Prostate gland (tissue), 2 donors: ENCODE measurements at regions not wholly inside any gene's neighbourhood (a gene's known extent, or its start where the extent isn't known, plus 50 kb on each side); places are given as distances from the start of the nearest gene placed in this dataset.

ENCODE experiments used
- DNase-seq: peaks from one replicate; pipeline ENCODE4 v3.0.0-alpha.2; 2019; ENCODE audit warnings: low spot score
- H3K27ac ChIP-seq, 2 donors: fragments of 200-600 bp; sonication (generic); 2 replicates each; pipeline ENCODE4 v1.5.1; 2017 to 2019
- H3K27me3 ChIP-seq: fragments of 200-600 bp; sonication (generic); replicated peaks from 2 replicates; pipeline ENCODE4 v1.5.1; 2019; ENCODE audit not compliant: insufficient read depth
- H3K36me3 ChIP-seq, 2 donors: fragments of 200-600 bp; sonication (generic); 1 replicate in 1 of 2; 2 replicates in 1 of 2; pipeline versions ENCODE4 v1.5.1 to v1.8.1; 2017 to 2019
- H3K4me1 ChIP-seq: fragments of 200-600 bp; sonication (generic); replicated peaks from 2 replicates; pipeline ENCODE4 v1.5.1; 2019
- H3K4me3 ChIP-seq, 2 donors: fragments of 200-600 bp; sonication (generic); 2 replicates each; pipeline ENCODE4 v1.5.1; 2017 to 2019
- H3K9me3 ChIP-seq: fragments of 200-600 bp; sonication (generic); 2 replicates; pipeline ENCODE4 v1.5.1; 2017
- POLR2A ChIP-seq: fragments of 450-650 bp; IDR thresholded peaks from one replicate; pipeline ENCODE4 v1.6.1; 2016; ENCODE audit warnings: antibody characterized with exemption, mild to moderate bottlenecking
- POLR2AphosphoS5 ChIP-seq: sonication (generic); formaldehyde crosslinking; IDR thresholded peaks from one replicate; pipeline ENCODE4 v1.6.1; 2017; ENCODE audit warnings: antibody characterized with exemption
- WGBS: methylation state at CpG from one replicate; pipeline ENCODE4 v1.1.5; 2018; 5-methylcytosine and 5-hydroxymethylcytosine counted together
- intact Hi-C: fragments of 100-400 bp; cut with DNase I; formaldehyde crosslinking; loops from one replicate; pipeline ENCODE4 v1.14.2; 2022
- TF ChIP-seq, protein P1 (sequence below), 4 experiments: fragments of 200-600 bp in 2 of 4; fragments of 450-650 bp in 2 of 4; sonication (generic) in 2 of 4; IDR thresholded peaks; 1 replicate in 3 of 4; 2 replicates in 1 of 4; pipeline ENCODE4 v1.5.1; 2016 to 2019; ENCODE audit warnings: antibody characterized with exemption in 4 of 4, mild to moderate bottlenecking in 2 of 4, moderate library complexity in 2 of 4

DNA sequence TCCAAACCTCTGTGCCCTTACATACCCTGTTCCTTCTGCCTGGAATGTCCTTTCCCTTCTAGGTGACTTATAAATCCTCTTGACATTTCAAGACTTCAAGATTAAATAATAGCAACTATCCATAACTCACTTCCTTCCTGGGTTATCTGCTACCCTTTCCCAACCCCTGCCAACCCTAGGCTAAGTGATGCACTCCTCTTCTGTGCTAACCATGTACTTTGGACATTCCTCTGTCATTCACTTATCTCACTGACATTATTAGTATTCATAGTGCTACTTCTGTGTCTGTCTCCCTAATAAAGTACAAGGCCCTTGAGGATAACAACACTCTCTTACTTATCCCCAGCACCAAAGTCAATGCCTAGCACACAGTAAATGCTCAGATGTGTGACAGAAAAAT is 307.1 kb downstream of the ENC1 start:
- no peaks in the 10 kb centered on the region for H3K36me3 ChIP-seq
- DNase-seq = no peak
- TF ChIP-seq POLR2A = no peak
- TF ChIP-seq POLR2AphosphoS5 = no peak
- TF ChIP-seq, protein P1, sequence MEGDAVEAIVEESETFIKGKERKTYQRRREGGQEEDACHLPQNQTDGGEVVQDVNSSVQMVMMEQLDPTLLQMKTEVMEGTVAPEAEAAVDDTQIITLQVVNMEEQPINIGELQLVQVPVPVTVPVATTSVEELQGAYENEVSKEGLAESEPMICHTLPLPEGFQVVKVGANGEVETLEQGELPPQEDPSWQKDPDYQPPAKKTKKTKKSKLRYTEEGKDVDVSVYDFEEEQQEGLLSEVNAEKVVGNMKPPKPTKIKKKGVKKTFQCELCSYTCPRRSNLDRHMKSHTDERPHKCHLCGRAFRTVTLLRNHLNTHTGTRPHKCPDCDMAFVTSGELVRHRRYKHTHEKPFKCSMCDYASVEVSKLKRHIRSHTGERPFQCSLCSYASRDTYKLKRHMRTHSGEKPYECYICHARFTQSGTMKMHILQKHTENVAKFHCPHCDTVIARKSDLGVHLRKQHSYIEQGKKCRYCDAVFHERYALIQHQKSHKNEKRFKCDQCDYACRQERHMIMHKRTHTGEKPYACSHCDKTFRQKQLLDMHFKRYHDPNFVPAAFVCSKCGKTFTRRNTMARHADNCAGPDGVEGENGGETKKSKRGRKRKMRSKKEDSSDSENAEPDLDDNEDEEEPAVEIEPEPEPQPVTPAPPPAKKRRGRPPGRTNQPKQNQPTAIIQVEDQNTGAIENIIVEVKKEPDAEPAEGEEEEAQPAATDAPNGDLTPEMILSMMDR (IDR thresholded peaks at IDR 0.05) = no peak
- no peak overlapping the region for H3K27ac ChIP-seq
- H3K4me1 ChIP-seq = peaks cover under 1% of the 10 kb centered on the region
- intact Hi-C loops = no loop called here
- H3K9me3 ChIP-seq = no peaks in the 10 kb centered on the region
- H3K4me3 ChIP-seq = no peak overlapping the region
- no peaks in the 10 kb centered on the region for H3K27me3 ChIP-seq

DNA sequence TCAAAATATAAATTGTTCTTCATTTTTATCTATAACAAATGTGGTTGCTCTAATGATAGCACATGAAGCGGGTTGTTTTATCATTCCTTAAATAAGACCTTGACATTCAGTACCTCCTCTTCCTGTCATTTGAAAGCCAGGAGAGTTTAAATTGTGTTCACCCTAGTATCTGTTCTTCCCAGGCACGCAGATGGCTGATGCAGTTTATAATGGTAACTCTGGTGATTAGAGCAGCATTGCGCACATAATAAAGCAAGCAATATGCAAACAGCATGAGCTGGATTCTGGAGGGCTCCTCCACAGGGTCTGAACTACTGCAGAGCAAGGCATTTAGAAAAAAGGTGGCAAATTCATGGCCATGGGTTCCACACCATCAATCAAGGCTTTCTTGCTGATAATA is 307.8 kb downstream of the ENC1 start:
- DNase-seq = no peak
- H3K4me1 ChIP-seq = peaks cover 5% of the 10 kb centered on the region
- no peaks in the 10 kb centered on the region for H3K36me3 ChIP-seq
- no peak overlapping the region for H3K27ac ChIP-seq
- H3K27me3 ChIP-seq = no peaks in the 10 kb centered on the region
- intact Hi-C loops = no loop called here
- WGBS = 96% methylated on average over 3 of the region's 3 CpGs
- TF ChIP-seq POLR2AphosphoS5 (no peak), POLR2A (no peak)
- TF ChIP-seq, protein P1 (IDR thresholded peaks at IDR 0.05) = no peak
- no peak overlapping the region for H3K4me3 ChIP-seq
- no peaks in the 10 kb centered on the region for H3K9me3 ChIP-seq

DNA sequence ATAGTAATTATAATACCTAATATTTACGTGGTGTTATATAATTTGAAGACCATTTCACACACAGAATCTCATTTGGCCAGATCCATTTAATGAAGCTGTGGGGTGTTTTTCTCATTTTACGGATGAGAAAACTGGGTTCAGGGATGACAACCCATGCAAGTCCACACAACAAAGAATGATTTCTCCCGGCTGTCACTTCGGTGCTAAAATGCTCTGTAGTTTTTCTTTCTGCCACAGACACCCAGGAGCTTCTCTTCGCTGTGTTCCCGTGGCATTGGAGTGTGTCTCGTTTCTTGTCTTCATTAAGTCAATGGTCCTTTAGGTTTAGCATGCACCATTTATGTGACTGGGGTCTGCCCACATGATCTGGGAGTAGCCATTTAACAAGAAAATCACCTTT is 308.5 kb downstream of the ENC1 start:
- Histone ChIP-seq H3K4me3 (no peak overlapping the region), H3K27me3 (no peaks in the 10 kb centered on the region), H3K36me3 (no peaks in the 10 kb centered on the region), H3K4me1 (peaks cover 5% of the 10 kb centered on the region), H3K9me3 (no peaks in the 10 kb centered on the region), H3K27ac (no peak overlapping the region)
- intact Hi-C loops = no loop called here
- DNase-seq = no peak
- no peak for TF ChIP-seq POLR2A
- TF ChIP-seq, protein P1 (IDR thresholded peaks at IDR 0.05) = no peak
- WGBS = 97% methylated on average over 7 of the region's 7 CpGs

DNA sequence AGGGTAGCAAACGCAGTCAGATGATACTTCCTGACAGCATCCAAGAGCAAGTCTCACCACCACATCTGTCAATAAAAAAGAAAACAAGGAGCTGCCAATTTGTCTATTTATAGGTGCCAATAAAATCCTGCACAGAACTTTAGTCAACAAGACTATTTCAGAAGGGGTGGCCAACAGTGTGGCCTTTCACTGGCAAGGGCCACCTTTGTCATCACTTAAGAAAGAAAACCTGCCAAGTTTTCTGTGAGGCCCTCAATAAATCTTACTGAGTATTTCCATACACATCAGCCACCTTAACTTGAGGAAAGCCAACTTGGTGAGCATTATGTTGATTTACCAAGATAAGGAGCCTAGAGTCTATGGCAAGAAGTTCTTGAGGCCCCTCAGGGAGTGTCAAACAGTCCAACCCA is 312.3 kb downstream of the ENC1 start:
- no peaks in the 10 kb centered on the region for H3K36me3 ChIP-seq

DNA sequence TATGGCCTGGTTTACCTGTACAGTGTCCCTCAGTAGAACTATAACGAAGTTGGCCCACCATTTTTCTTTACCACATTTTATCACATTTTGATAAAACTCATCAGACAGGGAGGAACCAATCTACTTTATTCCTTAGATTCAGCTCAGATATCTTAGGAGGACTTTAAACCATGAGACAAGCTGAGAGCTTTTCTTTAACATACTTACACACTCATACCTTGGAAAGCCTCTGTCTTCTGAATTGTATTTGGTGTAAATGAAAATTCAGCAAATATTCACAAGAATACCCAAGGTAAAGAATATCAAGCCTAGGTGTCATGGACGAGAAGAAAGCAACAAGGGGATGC is 313.2 kb downstream of the ENC1 start:
- no peak for DNase-seq
- no peaks in the 10 kb centered on the region for H3K36me3 ChIP-seq
- H3K4me1 ChIP-seq = peaks cover 5% of the 10 kb centered on the region
- H3K9me3 ChIP-seq = no peaks in the 10 kb centered on the region
- no peak overlapping the region for H3K4me3 ChIP-seq
- WGBS = 67% methylated on average over 2 of the region's 2 CpGs
- intact Hi-C loops = no loop called here
- H3K27me3 ChIP-seq = no peaks in the 10 kb centered on the region
- TF ChIP-seq, protein P1 (IDR thresholded peaks at IDR 0.05) = no peak
- TF ChIP-seq POLR2A (no peak), POLR2AphosphoS5 (no peak)
- no peak overlapping the region for H3K27ac ChIP-seq

More for the DNA sequence above, 312.3 kb downstream of the ENC1 start:
- Histone ChIP-seq H3K27ac (no peak overlapping the region), H3K9me3 (no peaks in the 10 kb centered on the region), H3K4me3 (no peak overlapping the region), H3K27me3 (no peaks in the 10 kb centered on the region), H3K4me1 (peaks cover 5% of the 10 kb centered on the region)
- peak; percentile 58 for DNase-seq
- peak; percentile 76 for TF ChIP-seq POLR2AphosphoS5
- TF ChIP-seq POLR2A = no peak
- intact Hi-C loops = no loop called here
- 52% methylated on average over 1 of the region's 1 CpG for WGBS
